Mucosa of descending colon (tissue), 3 donors: ENCODE measurements at regions not wholly inside any gene's neighbourhood (a gene's known extent, or its start where the extent isn't known, plus 50 kb on each side); places are given as distances from the start of the nearest gene placed in this dataset.

Source experiments
- ATAC-seq: fragments of 200-7000 bp; cut with Tn5 transposase; one replicate; pipeline ENCODE4 v1.9.1; 2020; ENCODE audit warnings: mild to moderate bottlenecking, moderate library complexity
- DNase-seq, 3 donors: peaks; one replicate each; pipeline ENCODE4 v3.0.0-alpha.2; 2020
- H3K36me3 ChIP-seq: fragments of 200-600 bp; one replicate; pipeline ENCODE4 v1.8.0; 2021; ENCODE audit warnings: low read depth, mild to moderate bottlenecking
- H3K4me1 ChIP-seq: fragments of 200-600 bp; one replicate; pipeline ENCODE4 v1.8.0; 2021; ENCODE audit warnings: low read depth, mild to moderate bottlenecking
- H3K4me3 ChIP-seq: fragments of 200-600 bp; one replicate; pipeline ENCODE4 v1.8.0; 2021; ENCODE audit warnings: mild to moderate bottlenecking
- H3K9me3 ChIP-seq: fragments of 200-600 bp; one replicate; pipeline ENCODE4 v1.8.0; 2021; ENCODE audit warnings: mild to moderate bottlenecking
- intact Hi-C, 2 donors: fragments of 100-400 bp; cut with DNase I in 1 of 2; cut with micrococcal nuclease in 1 of 2; formaldehyde crosslinking; loops; one replicate each; pipeline versions ENCODE4 v1.11.0 to v1.11.1; 2022; cut with DNase I, micrococcal nuclease
- TF ChIP-seq, protein P1 (sequence below): fragments of 200-600 bp; IDR thresholded peaks from one replicate; pipeline ENCODE4 v1.8.0; 2022; ENCODE audit warnings: antibody characterized with exemption, mild to moderate bottlenecking
- donor health status: DM: no; HTN: no; CAD: no; lungs with moderate emphysema.
- donor health status: DM: no; HTN: no; CAD: no.
- donor health status: DM: no; HTN: yes; CAD: no.

DNA sequence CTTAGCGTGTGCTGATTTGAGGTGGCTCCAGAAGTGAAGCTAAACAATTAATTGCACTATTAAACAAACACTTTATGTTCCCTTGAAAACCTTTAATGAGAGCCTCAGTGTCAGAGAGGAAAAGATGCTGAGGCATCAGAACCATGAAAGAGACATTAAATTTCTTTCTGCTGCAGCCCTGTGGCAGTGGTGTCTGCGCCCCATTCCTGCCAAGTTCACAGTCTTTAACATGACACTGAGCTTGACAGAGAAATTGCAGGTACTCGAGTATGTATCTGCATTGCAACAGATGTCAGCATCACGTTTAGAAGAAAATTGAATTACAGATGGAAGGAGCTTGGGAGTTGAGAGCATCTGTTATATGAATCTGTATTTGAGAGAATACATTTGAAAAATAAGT is 111.3 kb upstream of the CREB1 start:
- intact Hi-C loops, result no loop called here
- ATAC-seq (no peak), DNase-seq (no peak)
- Histone ChIP-seq H3K4me1 (no peaks in the 10 kb centered on the region), H3K4me3 (no peak overlapping the region), H3K36me3 (no peaks in the 10 kb centered on the region), H3K9me3 (no peaks in the 10 kb centered on the region)
- TF ChIP-seq, protein P1, sequence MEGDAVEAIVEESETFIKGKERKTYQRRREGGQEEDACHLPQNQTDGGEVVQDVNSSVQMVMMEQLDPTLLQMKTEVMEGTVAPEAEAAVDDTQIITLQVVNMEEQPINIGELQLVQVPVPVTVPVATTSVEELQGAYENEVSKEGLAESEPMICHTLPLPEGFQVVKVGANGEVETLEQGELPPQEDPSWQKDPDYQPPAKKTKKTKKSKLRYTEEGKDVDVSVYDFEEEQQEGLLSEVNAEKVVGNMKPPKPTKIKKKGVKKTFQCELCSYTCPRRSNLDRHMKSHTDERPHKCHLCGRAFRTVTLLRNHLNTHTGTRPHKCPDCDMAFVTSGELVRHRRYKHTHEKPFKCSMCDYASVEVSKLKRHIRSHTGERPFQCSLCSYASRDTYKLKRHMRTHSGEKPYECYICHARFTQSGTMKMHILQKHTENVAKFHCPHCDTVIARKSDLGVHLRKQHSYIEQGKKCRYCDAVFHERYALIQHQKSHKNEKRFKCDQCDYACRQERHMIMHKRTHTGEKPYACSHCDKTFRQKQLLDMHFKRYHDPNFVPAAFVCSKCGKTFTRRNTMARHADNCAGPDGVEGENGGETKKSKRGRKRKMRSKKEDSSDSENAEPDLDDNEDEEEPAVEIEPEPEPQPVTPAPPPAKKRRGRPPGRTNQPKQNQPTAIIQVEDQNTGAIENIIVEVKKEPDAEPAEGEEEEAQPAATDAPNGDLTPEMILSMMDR, result no peak

DNA sequence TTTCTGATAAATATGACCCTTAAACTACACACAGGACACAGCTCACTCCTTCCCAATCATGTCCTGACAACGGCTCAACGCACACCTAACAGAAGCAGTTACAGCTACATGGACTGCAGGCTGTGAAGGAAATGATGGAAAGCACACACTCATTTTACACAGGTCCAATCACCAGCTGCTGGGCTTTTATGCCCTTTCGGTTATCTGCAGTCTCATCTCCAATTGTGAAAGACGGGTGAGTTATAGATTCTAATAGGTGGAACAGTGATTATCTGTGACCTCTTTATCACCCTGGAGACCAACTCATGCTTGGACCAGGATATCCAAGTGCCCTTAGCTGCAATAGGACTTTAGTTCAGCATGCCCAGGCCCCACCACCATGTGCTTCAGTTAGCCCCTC is 110.4 kb upstream of the CREB1 start:
- TF ChIP-seq, protein P1, result no peak
- Histone ChIP-seq H3K4me1 (no peaks in the 10 kb centered on the region), H3K36me3 (no peaks in the 10 kb centered on the region), H3K9me3 (no peaks in the 10 kb centered on the region), H3K4me3 (no peak overlapping the region)
- ATAC-seq, result no peak
- no peak for DNase-seq
- intact Hi-C loops, result no loop called here

DNA sequence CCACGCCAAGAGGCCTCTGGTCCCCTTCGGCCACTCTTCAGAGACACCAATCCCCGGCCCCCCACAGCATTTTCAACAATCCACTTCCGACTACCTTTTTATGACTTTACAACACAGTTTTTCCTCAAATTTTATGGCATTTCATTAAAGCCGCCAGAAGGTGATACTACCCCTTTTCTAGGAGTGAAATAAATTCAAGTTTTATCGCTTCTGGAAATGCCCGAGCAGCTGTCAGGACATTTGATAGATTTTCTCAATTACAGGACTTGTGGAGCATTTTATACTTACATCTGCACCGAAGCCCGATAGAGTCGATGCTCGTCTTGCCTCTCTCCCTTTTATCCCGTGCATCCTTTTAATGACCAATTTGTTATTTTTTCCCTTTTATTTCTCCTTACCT is 108.1 kb upstream of the CREB1 start:
- H3K9me3 ChIP-seq, result no peaks in the 10 kb centered on the region
- DNase-seq (no peak), ATAC-seq (no peak)
- TF ChIP-seq, protein P1, result no peak
- H3K4me3 ChIP-seq, result no peak overlapping the region
- no peaks in the 10 kb centered on the region for H3K36me3 ChIP-seq
- intact Hi-C loops, result no loop called here
- H3K4me1 ChIP-seq, result no peaks in the 10 kb centered on the region

GRCh38 chr2:207422380-207422779 is 107.4 kb upstream of the CREB1 start:
- H3K4me3 ChIP-seq, result no peak overlapping the region
- intact Hi-C loops, result no loop called here
- no peak for ATAC-seq
- no peaks in the 10 kb centered on the region for H3K9me3 ChIP-seq
- H3K36me3 ChIP-seq, result no peaks in the 10 kb centered on the region
- DNase-seq, result no peak
- TF ChIP-seq, protein P1, result no peak
- no peaks in the 10 kb centered on the region for H3K4me1 ChIP-seq

- no peak for ATAC-seq
- Histone ChIP-seq H3K9me3 (no peaks in the 10 kb centered on the region), H3K36me3 (no peaks in the 10 kb centered on the region), H3K4me3 (no peak overlapping the region), H3K4me1 (no peaks in the 10 kb centered on the region)
- intact Hi-C loops, result no loop called here
- DNase-seq, result no peak
- TF ChIP-seq, protein P1, result no peak
These were observed 105.9 kb upstream of the CREB1 start for GRCh38 chr2:207423886-207424285.

DNA sequence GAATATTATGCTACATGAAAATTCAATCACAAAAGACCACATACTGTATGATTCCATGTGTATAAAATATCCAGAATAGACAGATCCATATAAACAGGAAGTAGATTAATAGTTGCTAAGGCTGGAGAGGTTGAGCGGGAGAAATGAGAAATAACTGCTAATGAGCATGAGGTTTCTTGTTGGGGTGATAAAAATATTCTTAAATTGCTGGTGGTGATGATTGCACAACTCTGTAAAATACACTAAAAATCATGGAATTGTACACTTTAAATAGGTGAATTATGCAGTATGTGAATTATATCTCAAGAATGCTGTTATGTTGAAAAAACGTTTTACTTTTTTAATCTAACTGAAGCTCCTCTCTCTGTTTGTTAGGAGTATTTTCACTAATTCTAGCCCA is 101.8 kb upstream of the CREB1 start:
- ATAC-seq, result no peak
- intact Hi-C loops, result no loop called here
- TF ChIP-seq, protein P1, result no peak
- Histone ChIP-seq H3K4me1 (no peaks in the 10 kb centered on the region), H3K9me3 (no peaks in the 10 kb centered on the region), H3K36me3 (no peaks in the 10 kb centered on the region), H3K4me3 (no peak overlapping the region)
- DNase-seq, result no peak
